Stimulated activated CD8-positive, alpha-beta memory T cell treated with anti-CD3 and anti-CD28 coated beads, Interleukin-15, amount 100 ng/mL, for 4 hours (primary cell): ENCODE measurements at regions not wholly inside any gene's neighbourhood (a gene's known extent, or its start where the extent isn't known, plus 50 kb on each side); places are given as distances from the start of the nearest gene placed in this dataset.
"Not testable (repeated sequence)": the region's sequence is repeated elsewhere in the genome, so short reads cannot be mapped to it uniquely, and the experiment has no call there.

ENCODE experiments used
- DNase-seq, 2 donors: peaks; one replicate each; pipeline ENCODE4 v3.0.0-alpha.2; 2020; ENCODE audit warnings: low read depth in 2 of 2

DNA sequence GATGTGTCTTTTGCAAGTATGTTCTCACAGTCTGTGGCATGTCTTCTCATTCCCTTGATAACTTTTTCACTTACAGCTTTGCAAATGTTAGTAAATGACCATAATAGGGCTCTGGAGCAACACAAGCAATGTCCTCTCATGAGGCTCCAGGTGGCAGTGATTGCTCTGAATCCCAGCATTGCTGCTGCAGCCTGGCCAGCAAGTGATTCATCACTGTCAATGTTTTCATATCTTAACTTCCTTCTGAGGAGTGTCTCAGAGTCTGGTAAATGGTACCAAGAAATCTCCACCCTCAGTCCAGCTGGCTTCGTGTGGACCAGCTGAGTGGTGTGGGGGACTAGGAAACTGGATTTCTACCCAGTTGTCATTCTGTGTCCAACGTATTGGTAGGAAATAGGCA is 139.6 kb downstream of the MYLK4 start:
- DNase-seq, result no peak

DNA sequence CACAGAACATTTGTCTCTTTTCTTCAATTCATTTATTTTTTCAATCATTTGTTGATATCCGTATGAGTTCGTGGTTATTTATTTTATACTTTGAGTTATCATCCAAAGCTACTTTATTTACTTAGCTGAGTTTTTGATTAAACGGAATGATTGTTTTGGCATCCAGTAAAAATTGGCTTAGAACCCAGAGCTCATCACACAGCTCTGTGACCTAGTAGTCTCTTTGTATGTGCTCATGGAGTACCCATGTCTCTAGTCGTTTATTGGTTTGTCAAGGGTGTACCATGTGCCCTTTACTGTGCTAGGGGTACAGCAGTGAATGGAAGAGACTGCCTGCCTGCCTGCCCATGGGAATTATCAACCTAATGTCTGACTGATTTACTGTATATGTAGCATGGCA is 142.2 kb downstream of the MYLK4 start:
- no peak for DNase-seq

DNA sequence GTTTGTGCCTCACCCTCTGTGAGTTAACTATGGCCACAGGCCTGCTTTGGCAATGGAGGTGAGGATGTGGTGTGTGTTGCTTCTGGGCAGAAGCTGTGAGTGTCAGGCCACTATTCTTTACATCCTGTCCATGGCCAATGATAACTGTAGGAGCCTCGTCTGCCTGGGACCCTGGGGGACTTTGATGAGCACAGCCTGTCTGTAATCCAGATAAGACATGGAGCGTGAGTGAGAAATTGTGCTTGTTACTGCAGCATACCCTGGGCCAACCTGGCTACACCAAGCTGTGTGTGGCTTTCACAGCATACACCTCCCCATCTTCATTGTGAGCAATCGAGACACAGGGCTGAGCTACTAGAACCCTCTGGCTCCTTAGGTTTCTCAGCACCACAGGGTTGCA is 150.4 kb downstream of the MYLK4 start:
- DNase-seq, result no peak

DNA sequence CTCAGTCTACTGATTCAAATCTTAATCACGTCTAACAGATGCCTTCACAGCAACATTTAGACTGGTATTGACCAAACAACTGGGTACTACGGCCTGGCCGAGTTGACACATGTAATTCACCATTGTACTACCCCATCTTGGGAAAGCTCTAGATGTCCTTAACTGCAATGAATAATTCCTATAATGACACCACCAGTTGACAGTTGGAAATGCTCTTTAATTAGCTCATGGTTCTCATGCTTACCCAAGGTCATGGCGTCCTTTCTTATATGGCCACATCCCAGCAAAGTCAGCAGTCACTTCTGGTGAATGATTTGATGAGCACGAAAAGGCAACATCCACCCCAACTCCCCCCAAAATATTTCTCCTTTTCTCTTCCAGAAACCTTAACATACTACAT is 150.9 kb downstream of the MYLK4 start:
- DNase-seq, result no peak

DNA sequence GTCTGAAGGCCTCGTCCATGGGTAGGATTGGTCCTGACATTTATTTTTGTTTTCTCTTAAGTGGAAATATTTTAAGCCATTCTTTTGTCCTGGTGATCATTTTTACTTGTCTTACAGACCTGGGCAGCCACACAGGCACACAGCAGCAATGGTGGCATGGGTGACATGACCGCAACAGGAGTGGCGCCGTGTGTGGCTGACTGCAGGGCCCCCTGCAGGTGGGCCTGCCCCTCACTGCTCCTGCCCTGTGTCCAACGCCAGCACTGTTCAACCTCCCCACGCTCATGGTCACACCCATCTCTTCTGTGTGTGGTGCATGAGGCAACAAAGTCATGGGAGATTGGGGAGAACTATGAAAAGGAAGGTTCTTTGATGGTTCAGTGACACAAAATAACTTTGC is 151.9 kb downstream of the MYLK4 start:
- no peak for DNase-seq

DNA sequence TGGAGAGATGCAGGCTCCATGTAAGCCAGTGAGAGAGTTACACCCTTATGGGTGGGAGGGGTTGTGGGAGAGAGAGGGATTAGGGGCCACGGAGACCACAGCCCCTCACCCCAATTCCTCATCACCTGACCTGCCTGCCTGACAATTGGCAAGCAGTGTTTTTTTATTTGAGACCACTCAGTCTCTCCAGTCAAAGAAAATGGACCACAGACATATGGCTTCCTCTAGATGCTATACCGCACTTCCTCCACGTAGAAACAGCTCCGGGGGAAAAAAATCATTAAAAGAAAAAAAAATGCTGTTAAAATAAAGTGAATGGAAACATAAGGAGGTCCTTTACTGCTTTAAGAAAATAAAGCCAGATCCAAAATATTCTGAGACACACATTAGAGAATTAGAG is 152.7 kb downstream of the MYLK4 start:
- DNase-seq, result no peak

DNA sequence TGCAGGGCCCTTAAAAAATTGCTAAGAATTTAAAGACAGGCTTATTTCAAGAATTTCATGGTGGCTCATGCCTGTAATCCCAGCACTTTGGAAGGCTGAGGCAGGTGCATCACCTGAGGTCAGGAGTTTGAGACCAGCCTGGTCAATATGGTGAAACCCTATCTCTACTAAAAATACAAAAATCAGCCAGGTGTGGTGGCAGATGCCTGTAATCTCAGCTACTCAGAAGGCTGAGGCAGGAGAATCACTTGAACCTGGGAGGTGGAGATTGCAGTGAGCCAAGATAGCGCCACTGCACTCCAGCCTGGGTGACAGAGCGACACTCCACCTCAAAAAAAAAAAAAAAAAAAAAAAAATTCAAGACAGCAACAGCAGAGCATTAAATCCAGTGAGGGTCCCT is 153.3 kb downstream of the MYLK4 start:
- not testable (repeated sequence) for DNase-seq

DNA sequence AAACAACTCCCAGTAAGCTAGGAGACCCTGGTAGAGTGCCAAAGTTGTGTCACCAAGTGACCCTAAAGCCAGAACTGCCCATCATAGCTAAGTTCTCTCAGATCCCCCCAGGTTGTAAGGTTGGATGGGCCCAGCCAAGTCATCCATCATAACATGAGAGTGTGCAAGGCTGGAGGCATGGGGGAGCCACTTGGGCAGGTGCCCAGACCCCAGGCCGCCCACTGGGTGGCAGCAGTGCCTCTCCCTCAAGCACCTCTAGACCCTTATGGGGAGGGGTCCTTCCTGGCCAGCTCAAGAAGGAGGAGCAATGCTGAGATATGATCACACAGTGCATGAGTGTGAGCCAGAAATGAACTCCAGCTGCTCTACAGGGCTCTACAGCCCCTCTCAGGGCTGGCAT is 154.5 kb downstream of the MYLK4 start:
- no peak for DNase-seq

DNA sequence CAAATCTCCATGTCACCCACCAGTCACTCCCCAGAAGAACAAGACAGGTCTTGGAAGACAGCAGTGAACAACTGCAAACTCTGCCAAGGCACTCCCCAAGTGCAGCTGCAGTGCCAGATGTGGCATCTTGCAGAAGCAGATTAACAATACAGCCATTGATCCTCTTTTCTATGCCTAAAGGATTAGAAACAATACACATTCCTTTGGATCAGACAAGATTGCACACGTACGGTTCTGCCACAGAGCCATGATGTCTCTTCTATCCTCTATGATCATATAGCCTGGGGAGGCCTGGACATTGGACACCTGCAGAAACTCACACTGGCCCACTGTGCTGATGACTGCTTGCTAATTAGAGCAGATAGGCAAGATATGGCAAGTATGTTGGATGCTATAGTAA is 155.9 kb downstream of the MYLK4 start:
- no peak for DNase-seq

DNA sequence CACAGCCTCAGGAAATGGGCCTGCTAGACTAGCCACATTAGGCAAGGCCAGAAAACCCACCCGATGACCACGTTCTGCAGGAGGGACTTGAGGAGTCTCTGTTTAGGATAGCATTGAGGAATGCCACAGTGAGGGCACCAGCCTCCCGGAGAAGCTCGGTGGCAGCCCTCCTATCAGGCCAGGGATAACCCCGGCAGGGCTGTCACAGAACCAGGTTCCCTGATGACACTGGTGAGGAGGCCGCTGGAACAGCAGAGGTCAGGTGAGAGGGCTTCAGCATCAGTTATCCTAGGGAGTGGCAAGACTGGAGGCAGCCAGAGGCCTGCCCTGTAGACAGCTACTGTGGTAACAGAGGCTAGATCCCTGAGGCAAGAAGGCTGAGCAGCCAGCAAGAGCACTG is 157.6 kb downstream of the MYLK4 start:
- no peak for DNase-seq

DNA sequence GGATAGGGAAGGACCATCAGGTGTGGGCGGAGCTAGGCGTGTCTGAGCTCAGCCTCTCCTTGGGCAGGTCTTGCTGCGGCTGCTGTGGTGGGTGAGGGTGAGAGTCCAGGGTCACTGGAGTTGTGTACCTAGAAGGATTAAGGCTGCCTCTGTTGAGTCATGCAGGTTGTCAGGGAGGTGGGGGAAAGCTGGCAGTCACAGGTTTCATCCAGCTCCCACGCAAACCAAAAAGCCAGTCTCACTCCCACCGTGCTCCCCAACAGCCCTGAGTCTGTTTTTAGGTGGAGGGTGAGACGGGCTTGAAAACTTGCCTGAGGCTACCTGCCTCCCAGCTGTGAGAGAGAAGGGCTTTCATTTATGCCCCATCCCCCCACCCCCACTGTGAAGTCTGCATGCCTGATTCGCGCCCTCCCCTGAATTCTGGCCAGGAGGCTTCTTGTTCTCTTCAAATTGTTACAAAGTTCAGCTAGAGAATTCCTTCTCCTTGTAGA is 161.5 kb downstream of the MYLK4 start:
- DNase-seq, result no peak

DNA sequence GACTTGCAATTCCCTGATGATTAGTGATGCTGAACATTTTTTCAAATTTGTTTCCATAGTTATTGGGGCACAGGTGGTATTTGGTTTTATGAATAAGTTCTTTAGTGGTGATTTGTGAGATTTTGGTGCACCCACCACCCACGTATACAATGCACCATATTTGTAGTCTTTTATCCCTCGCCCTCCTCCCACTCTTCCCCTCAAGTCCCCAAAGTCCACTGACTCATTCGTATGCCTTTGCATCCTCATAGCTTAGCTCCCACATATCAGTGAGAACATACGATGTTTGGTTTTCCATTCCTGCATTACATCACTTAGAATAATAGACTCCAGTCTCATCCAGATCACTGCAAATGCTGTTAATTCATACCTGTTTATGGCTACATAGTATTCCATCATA is 167.3 kb downstream of the MYLK4 start:
- DNase-seq, result no peak

DNA sequence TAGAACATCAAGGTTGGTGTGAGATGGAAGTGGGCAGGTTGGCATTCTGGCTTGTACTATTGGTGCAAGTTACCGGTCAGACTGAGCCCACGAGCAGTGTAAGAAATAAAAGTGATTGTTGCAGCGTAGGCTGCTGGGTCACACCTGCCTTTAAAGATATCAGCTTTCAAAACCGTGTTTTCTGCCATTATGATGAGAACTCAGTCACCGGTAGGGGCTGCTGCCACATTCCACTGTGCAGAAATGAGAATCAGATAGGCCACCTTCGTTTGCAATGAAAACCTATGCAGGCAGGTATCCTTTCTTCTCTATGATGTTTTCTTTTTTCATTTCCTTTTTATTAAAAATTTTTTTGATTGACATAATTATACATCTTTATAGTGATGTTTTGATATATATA is 168.5 kb downstream of the MYLK4 start:
- DNase-seq, result no peak

DNA sequence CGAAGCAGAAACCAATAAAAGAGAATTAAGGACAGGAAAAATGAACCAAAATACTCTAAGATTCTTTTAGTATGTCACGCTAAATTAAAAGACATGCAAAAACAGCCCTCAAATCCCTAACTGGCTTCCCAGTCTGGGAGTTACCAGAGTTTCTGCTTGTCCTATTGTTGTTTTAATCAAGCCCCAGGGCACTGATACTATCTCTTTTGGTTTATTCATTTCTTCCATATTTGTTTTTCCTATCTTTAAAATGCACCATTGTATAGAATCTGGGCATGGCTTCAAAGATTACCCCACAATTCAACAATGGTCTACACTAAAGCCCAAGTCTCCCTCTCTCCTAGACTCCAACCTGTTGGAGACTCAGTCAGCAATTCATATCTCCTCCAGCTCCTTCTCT is 169.1 kb downstream of the MYLK4 start:
- no peak for DNase-seq

DNA sequence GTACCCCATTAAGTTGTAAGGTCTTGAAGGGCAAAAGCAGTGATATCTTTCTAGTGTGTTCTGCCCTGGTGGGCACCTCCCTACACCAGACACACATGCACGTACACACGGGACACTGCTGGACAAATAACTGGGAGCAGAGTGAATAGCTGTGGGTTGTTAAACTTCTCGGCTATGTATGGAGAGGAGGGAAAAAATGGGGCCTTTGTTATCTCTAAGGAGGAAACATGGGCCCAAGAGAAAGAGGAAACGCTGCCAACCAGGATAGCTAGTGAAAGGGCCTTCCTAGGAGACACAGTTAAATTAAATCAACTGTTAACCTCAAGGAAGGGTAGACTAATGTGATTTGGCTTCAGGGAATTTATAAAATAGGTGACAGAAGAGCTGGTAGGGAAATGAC is 169.7 kb downstream of the MYLK4 start:
- DNase-seq, result no peak

DNA sequence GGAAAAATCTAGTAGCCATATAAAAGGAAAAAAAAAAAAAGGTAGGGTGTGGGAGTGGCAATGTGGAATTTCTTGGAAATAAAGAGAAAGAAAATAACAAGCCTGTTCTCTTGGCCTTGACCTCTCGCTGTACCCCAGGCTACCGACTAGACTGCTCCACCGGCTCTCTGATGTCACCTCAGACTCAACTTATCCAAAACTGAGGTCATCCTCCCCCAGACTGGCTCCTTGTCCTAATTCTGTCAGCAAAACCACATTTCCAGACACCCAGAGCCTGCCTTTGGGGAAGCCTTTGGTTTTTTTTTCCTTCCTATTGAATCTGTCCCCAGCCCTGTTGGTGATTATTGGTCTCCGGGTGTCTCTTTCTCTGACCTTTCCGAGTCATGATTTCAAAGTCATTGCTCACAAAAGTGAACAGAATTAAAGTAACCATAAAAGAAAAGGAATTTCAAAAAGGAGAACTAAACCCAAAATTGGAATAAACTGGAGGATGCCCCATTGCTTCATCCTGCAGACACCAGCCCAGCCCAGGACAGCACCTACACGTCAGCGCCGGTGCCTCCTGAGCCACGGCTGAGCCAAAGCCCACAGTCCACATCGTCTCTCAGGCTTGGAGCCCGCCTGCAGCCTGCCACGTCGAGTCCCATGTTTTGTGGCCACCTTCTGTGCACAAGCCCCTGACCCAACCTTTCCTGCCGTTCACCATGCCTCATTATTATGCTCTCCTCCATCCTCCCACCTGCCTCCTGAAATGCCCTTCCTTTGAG is 170.7 kb downstream of the MYLK4 start:
- DNase-seq, result no peak

DNA sequence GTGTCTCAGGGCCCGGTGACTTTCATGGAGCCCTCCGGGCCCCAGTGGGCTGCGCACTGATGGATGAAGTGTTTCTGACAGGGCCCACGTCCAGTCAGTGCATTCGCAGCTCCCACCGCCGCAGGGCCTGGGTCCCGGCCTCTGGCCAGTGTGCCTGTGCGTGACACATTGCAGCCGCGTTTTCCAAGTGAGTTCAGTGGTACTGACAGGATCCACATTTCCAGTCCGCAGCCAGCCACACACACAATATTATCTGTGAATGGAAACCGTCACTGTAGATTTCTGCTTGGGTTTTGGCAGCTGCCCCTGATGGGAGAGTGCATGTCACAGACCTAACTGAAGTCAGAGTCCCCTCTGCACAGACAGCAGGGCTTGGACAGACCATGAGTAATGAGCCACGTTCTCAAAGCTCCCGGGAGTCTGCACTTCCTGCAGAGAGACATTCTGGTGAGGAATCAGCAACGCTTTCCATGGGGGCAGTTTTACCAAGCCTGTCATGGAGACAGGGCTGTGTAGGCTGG is 171.4 kb downstream of the MYLK4 start:
- no peak for DNase-seq

DNA sequence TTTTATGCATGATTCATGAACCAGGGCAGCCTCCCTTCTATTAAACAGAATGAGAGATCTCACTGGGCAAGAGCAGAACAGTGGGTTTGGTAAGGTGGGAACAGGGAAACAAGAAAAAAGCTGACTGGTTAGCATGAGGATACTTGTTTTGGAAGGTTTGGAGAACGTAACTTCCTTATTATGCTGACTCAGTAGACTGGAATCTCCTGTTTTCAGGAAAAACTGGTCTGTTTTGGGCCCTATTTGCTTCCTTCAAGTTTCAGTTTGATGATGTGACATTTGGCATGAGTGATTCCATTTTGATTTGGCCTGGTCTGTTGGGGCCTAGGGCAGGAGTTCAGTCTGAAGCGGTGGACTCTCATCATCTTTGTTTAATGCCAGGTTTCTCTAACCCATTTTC is 172.0 kb downstream of the MYLK4 start:
- DNase-seq, result no peak

DNA sequence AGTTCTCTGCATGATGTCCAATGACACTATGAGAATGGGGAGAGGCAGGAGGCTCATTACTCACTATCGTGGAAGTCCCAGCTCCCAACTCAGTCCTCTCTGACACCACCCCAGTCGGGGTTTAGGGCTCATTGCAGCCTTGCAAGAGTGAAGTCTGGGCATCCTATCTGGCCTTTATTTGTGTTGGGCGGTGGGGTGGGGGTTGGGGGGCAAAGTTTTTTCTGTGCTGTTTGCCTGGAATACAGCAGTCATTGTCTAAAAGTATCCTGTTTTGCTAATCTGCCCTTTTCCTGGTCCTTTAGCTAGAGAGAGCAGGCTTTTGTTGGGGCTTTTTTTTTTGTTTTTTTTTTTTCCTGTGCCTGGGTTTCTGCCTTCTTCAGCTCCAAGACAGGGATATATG is 174.2 kb downstream of the MYLK4 start:
- DNase-seq, result no peak

DNA sequence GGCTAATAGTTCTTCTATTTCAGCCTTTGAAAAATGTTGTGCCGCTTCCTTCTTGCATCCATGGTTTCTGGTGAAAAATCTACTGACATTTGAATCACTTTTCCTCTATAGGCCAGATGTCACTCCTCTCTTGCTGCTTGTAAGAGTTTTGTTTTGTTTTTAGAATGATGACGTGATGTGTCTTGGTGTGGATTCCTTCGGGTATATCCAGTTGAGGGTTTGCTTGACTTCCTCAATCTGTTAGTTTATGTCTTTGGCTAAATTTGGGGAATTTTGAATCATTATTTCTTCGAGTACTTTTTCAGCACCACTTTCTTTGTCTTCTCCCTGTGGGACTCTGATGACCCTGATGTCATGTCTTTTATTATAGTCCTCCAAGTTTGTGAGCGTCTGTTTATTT is 175.5 kb downstream of the MYLK4 start:
- no peak for DNase-seq

DNA sequence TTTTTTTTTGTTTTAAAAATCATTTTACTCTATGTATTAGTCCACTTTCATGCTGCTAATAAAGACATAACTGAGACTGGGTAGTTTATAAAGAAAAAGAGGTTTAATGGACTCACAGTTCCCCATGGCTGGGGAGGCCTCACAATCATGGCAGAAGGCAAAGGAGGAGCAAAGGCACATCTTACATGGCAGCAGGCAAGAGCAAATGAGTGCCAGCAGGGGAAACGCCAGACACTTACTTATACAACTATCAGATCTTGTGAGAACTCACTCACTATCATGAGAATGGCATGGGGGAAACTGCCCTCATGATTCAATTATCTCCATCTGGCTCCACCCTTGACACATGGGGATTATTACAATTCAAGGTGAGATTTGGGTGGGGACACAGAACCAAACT is 181.3 kb downstream of the MYLK4 start:
- DNase-seq, result not testable (repeated sequence)

DNA sequence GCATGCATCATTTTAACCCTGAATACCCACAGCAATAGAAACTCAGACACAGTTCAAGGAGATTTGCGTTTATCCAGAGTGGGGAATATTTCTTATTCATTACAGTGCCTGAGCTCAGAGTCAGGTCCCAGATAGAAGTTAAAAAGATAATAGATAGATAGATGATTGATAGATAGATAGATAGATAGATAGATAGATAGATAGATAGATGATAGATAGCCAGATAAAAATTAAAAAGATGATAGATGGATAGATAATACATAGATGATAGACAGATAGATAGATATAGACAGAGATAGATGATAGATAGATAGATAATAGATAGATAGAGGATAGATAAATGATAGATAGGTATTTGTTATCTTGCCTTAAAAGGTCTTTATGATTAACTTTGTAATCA is 184.7 kb downstream of the MYLK4 start:
- DNase-seq, result no peak

DNA sequence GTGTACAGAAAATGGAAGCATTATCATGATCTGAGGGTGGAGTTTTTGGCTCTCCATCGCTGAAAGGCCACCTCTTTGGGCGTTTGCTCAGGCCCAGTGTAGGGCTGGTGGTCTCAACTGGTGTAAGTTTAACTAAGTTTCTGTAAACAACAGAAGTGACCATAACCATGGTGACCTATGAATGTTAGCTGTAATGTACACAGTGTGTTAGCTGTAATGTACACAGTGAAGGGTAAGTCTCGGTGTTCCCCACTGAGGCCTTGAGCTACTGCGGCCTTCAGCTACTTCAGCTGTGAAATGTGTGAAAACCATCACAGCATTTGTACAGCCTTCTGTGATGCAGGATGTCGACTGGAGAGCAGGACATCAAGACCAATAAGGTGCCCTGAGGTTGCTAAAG is 185.2 kb downstream of the MYLK4 start:
- no peak for DNase-seq

DNA sequence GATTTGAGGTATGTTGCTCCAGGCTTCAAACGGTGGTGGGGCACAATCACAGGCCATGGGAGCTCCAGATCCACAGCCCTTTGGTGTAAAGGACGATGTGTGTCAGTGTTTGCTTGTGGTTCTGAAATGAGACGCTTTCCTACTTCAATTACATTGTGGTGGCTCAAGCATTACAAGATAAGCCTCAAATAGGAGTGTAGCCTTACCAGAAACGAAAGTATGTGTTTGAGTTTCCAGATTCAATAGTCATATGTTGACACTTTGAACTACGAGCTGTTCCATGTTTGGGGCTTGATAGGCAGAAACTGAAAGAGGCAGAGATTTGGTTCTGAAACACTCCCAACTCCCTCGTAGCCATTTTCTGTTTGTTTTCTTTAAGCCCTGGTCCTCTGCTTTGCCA is 187.1 kb downstream of the MYLK4 start:
- DNase-seq, result no peak
